NB4 (cell line): ENCODE measurements at regions not wholly inside any gene's neighbourhood (a gene's known extent, or its start where the extent isn't known, plus 50 kb on each side); places are given as distances from the start of the nearest gene placed in this dataset.

ENCODE experiments used
- MYC ChIP-seq: IDR thresholded peaks from 2 replicates; pipeline ENCODE4 v1.6.1; 2011; ENCODE audit warnings: low read depth, low read length
- POLR2A ChIP-seq: IDR thresholded peaks from 2 replicates; pipeline ENCODE4 v1.6.1; 2011; ENCODE audit warnings: mild to moderate bottlenecking; ENCODE audit not compliant: insufficient read length; ENCODE audit errors: extremely low read depth
- TF ChIP-seq, protein P1 (sequence below): IDR thresholded peaks from one replicate; pipeline ENCODE4 v1.5.1; 2012; ENCODE audit warnings: low read depth, low read length
- TF ChIP-seq, protein P2 (sequence below): IDR thresholded peaks from 2 replicates; pipeline ENCODE4 v1.6.1; 2011; ENCODE audit warnings: low read depth, low read length

DNA sequence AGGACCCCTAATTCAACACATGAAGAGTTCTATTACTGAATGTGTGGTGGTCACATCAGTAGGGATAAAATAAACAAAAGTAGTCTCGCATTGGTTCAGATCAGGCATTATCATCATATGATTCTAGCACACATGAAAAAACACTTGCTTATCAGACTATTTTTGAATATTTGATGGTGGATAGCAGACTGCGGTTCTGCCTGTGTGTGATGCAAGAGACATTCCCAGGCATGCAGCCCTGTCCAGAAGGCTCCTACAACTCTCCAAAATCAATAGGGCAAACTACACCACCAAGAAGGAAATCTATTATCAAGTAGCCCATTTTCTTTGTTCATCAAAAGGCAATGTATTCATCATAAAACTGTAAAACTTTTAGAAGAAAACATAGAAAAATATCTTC lies 304.7 kb downstream of the DUSP10 start:
- TF ChIP-seq, protein P1, sequence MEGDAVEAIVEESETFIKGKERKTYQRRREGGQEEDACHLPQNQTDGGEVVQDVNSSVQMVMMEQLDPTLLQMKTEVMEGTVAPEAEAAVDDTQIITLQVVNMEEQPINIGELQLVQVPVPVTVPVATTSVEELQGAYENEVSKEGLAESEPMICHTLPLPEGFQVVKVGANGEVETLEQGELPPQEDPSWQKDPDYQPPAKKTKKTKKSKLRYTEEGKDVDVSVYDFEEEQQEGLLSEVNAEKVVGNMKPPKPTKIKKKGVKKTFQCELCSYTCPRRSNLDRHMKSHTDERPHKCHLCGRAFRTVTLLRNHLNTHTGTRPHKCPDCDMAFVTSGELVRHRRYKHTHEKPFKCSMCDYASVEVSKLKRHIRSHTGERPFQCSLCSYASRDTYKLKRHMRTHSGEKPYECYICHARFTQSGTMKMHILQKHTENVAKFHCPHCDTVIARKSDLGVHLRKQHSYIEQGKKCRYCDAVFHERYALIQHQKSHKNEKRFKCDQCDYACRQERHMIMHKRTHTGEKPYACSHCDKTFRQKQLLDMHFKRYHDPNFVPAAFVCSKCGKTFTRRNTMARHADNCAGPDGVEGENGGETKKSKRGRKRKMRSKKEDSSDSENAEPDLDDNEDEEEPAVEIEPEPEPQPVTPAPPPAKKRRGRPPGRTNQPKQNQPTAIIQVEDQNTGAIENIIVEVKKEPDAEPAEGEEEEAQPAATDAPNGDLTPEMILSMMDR, result no peak
- TF ChIP-seq MYC (no peak), POLR2A (no peak)
- TF ChIP-seq, protein P2, sequence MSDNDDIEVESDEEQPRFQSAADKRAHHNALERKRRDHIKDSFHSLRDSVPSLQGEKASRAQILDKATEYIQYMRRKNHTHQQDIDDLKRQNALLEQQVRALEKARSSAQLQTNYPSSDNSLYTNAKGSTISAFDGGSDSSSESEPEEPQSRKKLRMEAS, result no peak
